ENCODE measurements at regions not wholly inside any gene's neighbourhood (a gene's known extent, or its start where the extent isn't known, plus 50 kb on each side); places are given as distances from the start of the nearest gene placed in this dataset.

DNA sequence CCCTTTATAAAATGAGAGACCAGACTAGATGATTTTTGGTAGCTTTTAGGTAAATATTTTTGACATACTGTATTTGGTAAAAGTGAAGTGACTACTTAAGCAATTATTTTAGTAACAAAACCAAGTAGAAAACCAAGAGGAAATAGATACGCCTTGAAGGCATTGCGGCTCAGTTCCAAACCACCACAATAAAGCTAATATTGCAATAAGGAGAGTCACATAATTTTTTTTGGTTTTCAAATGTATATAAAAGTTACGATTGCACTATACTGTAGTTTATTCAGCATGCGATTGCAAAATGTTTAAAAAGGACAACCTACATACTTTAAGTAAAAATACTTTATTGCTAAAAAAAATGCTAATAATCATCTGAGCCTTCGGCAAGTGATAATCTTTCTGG lies 581.7 kb upstream of the POT1 start:
- no peaks in the 10 kb centered on the region for H3K36me3 ChIP-seq (ENCODE audit: low read length)
- TF ChIP-seq CTCF (IDR thresholded peaks at IDR 0.05; ENCODE audit: insufficient read depth, low read length, poor library complexity, severe bottlenecking): no peak
- no peak for TF ChIP-seq EZH2phosphoT487 (conservative IDR thresholded peaks at IDR 0.05; ENCODE audit: low read length)
- H3K9ac ChIP-seq (ENCODE audit: low read length): no peak overlapping the region
- no peaks in the 10 kb centered on the region for H3K27me3 ChIP-seq (ENCODE audit: low read length)
- H2AFZ ChIP-seq (ENCODE audit: low read depth, low read length, severe bottlenecking): no peak overlapping the region
- no peaks in the 10 kb centered on the region for H3K9me2 ChIP-seq (replicated peaks; ENCODE audit: insufficient read depth, low read length)
- no peak overlapping the region for H3K27ac ChIP-seq (ENCODE audit: low read depth, low read length)
- H3F3A ChIP-seq (ENCODE audit: insufficient read depth): no peaks in the 10 kb centered on the region
- H4K20me1 ChIP-seq (ENCODE audit: low read depth, low read length): no peaks in the 10 kb centered on the region
- no peaks in the 10 kb centered on the region for H3K79me2 ChIP-seq (ENCODE audit: insufficient read depth, low read length)
- H3K9me3 ChIP-seq (ENCODE audit: insufficient read depth, low read length): no peaks in the 10 kb centered on the region
- no peak overlapping the region for H3K4me3 ChIP-seq (ENCODE audit: insufficient read depth, low read length, poor library complexity, severe bottlenecking)
- no peak overlapping the region for H3K4me2 ChIP-seq (ENCODE audit: low read depth, low read length, poor library complexity, severe bottlenecking)

DNA sequence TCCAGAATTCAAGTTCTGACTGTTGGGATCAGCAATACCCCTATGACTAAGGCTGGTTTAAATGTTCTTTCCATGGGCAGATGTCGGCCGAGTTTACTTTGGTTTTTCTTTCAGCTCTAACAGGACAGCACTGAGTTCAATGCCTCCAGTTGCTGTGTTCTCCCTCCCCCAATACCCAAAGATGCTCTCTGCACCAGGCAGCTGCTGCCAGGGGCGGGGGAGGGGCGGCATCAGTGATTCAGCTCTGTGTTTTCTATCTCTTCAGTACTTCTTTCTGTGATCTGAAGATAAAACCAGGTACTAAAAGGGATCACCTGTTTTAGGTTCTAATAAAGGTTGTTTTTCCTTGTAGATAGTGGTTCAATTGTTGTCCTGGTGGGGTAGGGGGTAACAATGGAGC lies 576.7 kb upstream of the POT1 start:
- H3K27me3 ChIP-seq (ENCODE audit: low read length): no peaks in the 10 kb centered on the region
- H3K36me3 ChIP-seq (ENCODE audit: low read length): no peaks in the 10 kb centered on the region
- H3K79me2 ChIP-seq (ENCODE audit: insufficient read depth, low read length): no peaks in the 10 kb centered on the region
- no peak overlapping the region for H3K27ac ChIP-seq (ENCODE audit: low read depth, low read length)
- H3K4me3 ChIP-seq (ENCODE audit: insufficient read depth, low read length, poor library complexity, severe bottlenecking): no peak overlapping the region
- no peaks in the 10 kb centered on the region for H4K20me1 ChIP-seq (ENCODE audit: low read depth, low read length)
- no peaks in the 10 kb centered on the region for H3F3A ChIP-seq (ENCODE audit: insufficient read depth)
- H3K9ac ChIP-seq (ENCODE audit: low read length): no peak overlapping the region
- H3K9me3 ChIP-seq (ENCODE audit: insufficient read depth, low read length): no peaks in the 10 kb centered on the region
- H3K4me2 ChIP-seq (ENCODE audit: low read depth, low read length, poor library complexity, severe bottlenecking): no peak overlapping the region
- no peak for TF ChIP-seq EZH2phosphoT487 (conservative IDR thresholded peaks at IDR 0.05; ENCODE audit: low read length)
- no peak for TF ChIP-seq CTCF (IDR thresholded peaks at IDR 0.05; ENCODE audit: insufficient read depth, low read length, poor library complexity, severe bottlenecking)
- no peak overlapping the region for H2AFZ ChIP-seq (ENCODE audit: low read depth, low read length, severe bottlenecking)
- no peaks in the 10 kb centered on the region for H3K9me2 ChIP-seq (replicated peaks; ENCODE audit: insufficient read depth, low read length)

GRCh38 chr7:125504848-125505247 lies 575.2 kb upstream of the POT1 start:
- Histone ChIP-seq H3K9me3 (ENCODE audit: insufficient read depth, low read length) (no peaks in the 10 kb centered on the region), H4K20me1 (ENCODE audit: low read depth, low read length) (no peaks in the 10 kb centered on the region), H3K4me3 (ENCODE audit: insufficient read depth, low read length, poor library complexity, severe bottlenecking) (no peak overlapping the region), H3F3A (ENCODE audit: insufficient read depth) (no peaks in the 10 kb centered on the region), H3K9ac (ENCODE audit: low read length) (no peak overlapping the region), H3K27ac (ENCODE audit: low read depth, low read length) (no peak overlapping the region), H3K36me3 (ENCODE audit: low read length) (no peaks in the 10 kb centered on the region), H2AFZ (ENCODE audit: low read depth, low read length, severe bottlenecking) (no peak overlapping the region), H3K4me2 (ENCODE audit: low read depth, low read length, poor library complexity, severe bottlenecking) (no peak overlapping the region), H3K9me2 (replicated peaks; ENCODE audit: insufficient read depth, low read length) (no peaks in the 10 kb centered on the region), H3K27me3 (ENCODE audit: low read length) (no peaks in the 10 kb centered on the region), H3K79me2 (ENCODE audit: insufficient read depth, low read length) (no peaks in the 10 kb centered on the region)
- TF ChIP-seq EZH2phosphoT487 (conservative IDR thresholded peaks at IDR 0.05; ENCODE audit: low read length): no peak
- no peak for TF ChIP-seq CTCF (IDR thresholded peaks at IDR 0.05; ENCODE audit: insufficient read depth, low read length, poor library complexity, severe bottlenecking)

- H3K27ac ChIP-seq (ENCODE audit: low read depth, low read length): no peak overlapping the region
- H3K9me3 ChIP-seq (ENCODE audit: insufficient read depth, low read length): no peaks in the 10 kb centered on the region
- no peak overlapping the region for H2AFZ ChIP-seq (ENCODE audit: low read depth, low read length, severe bottlenecking)
- no peaks in the 10 kb centered on the region for H3K27me3 ChIP-seq (ENCODE audit: low read length)
- no peak for TF ChIP-seq EZH2phosphoT487 (conservative IDR thresholded peaks at IDR 0.05; ENCODE audit: low read length)
- no peak for TF ChIP-seq CTCF (IDR thresholded peaks at IDR 0.05; ENCODE audit: insufficient read depth, low read length, poor library complexity, severe bottlenecking)
- H3K4me2 ChIP-seq (ENCODE audit: low read depth, low read length, poor library complexity, severe bottlenecking): no peak overlapping the region
- no peaks in the 10 kb centered on the region for H3K9me2 ChIP-seq (replicated peaks; ENCODE audit: insufficient read depth, low read length)
- H3K36me3 ChIP-seq (ENCODE audit: low read length): no peaks in the 10 kb centered on the region
- H4K20me1 ChIP-seq (ENCODE audit: low read depth, low read length): no peaks in the 10 kb centered on the region
- no peak overlapping the region for H3K9ac ChIP-seq (ENCODE audit: low read length)
- no peak overlapping the region for H3K4me3 ChIP-seq (ENCODE audit: insufficient read depth, low read length, poor library complexity, severe bottlenecking)
- no peaks in the 10 kb centered on the region for H3F3A ChIP-seq (ENCODE audit: insufficient read depth)
- no peaks in the 10 kb centered on the region for H3K79me2 ChIP-seq (ENCODE audit: insufficient read depth, low read length)
Measured at GRCh38 chr7:125495997-125496396, 566.4 kb upstream of the POT1 start.
